ENCODE measurements at regions not wholly inside any gene's neighbourhood (a gene's known extent, or its start where the extent isn't known, plus 50 kb on each side); places are given as distances from the start of the nearest gene placed in this dataset.

DNA sequence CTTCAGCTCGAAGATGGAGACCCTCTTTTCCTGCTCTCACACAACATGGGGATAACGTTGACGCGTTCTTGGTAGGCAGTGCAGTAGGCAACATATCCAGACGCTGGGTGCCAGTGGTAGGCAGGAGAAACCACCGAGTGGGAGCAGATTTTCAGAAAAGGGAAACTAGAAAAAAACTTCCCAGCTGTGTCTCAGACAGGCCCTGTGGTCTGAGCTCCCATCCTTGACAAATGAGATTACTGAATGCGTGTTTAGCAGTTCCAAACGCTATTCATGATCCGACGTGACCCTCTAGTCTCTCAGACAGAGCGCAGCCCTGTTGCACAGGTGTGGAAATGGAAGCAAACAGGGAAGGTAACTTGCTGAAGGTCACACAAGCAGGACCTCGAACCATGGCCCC lies 83.9 kb upstream of the DUSP22 start:
- no peaks in the 10 kb centered on the region for H3K9me3 ChIP-seq
- WGBS, 5 donors: 38 to 64% (median 47%) methylated on average over 12 of the region's 12 CpGs
- peaks cover 0 to 22% (median 0%) of the 10 kb centered on the region in 6 donors for H3K4me1 ChIP-seq
- TF ChIP-seq POLR2AphosphoS5 (IDR thresholded peaks at IDR 0.05): no peak
- no peaks in the 10 kb centered on the region for H3K36me3 ChIP-seq
- intact Hi-C loops (cut with DNase I; ENCODE audit: low total_unique reads): no loop called here
- DNase-seq: no peak
- H3K4me3 ChIP-seq: no peak overlapping the region
- no peak overlapping the region for H3K27ac ChIP-seq
- peaks cover 0 to 22% (median 0%) of the 10 kb centered on the region in 7 donors for H3K27me3 ChIP-seq (replicated peaks in 1 of 7)

GRCh38 chr6:208938-209337 lies 83.3 kb upstream of the DUSP22 start:
- no peak for TF ChIP-seq POLR2A (IDR thresholded peaks at IDR 0.05)
- no peak for TF ChIP-seq POLR2AphosphoS5 (IDR thresholded peaks at IDR 0.05)
- TF ChIP-seq CTCF (IDR thresholded peaks at IDR 0.05 in 8 of 11, conservative IDR thresholded peaks at IDR 0.05 in 3 of 11): no peak
- Histone ChIP-seq H3K36me3 (no peaks in the 10 kb centered on the region), H3K4me1 (peaks cover 0 to 22% (median 0%) of the 10 kb centered on the region in 6 donors), H3K4me3 (no peak overlapping the region), H3K27me3 (replicated peaks in 1 of 7) (peaks cover 0 to 22% (median 0%) of the 10 kb centered on the region in 7 donors), H3K9me3 (peaks cover 0 to 6% (median 2%) of the 10 kb centered on the region in 8 donors), H3K27ac (no peak overlapping the region)
- DNase-seq: no peak
- 75 to 83% (median 81%) methylated on average over 7 of the region's 7 CpGs for WGBS, 5 donors
- intact Hi-C loops (cut with DNase I; ENCODE audit: low total_unique reads): no loop called here

DNA sequence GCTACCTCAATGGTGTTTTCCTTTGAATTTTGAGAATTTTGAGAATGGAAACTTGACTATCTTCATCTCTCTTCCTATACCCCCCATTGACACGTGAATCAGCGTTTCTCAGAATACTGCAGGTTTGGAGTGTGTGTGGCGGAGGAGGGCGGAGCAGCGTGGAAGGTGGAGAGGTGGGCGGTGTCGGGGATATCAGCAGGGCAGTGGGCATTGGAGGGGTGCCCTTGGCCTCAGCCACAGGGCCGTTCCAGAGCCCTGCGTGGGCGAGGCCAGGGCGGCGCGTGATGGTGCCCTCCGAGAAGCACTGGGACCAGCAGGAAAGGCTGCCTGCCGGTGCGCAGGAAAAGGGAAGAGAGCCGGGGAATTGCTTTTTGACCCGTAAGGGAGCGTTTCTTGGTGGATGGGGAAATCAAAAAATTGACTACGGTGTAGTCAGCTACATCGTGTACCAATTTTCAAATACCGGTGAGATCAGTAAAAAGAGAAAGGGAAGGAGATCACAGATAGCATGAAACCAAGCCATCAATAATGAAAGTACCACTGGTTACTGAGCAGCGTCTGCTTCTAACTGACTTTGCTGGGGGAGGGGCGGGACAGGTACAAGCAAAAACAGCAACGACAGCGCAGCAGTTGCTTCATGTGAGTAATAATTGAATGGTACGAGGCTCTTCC lies 82.7 kb upstream of the DUSP22 start:
- WGBS, 5 donors: 70 to 76% (median 75%) methylated on average over 27 of the region's 27 CpGs
- H3K9me3 ChIP-seq: peaks cover 0 to 12% (median 3%) of the 10 kb centered on the region in 8 donors
- peaks cover 0 to 22% (median 0%) of the 10 kb centered on the region in 7 donors for H3K27me3 ChIP-seq (replicated peaks in 1 of 7)
- TF ChIP-seq CTCF (IDR thresholded peaks at IDR 0.05 in 8 of 11, conservative IDR thresholded peaks at IDR 0.05 in 3 of 11) (no peak), POLR2AphosphoS5 (IDR thresholded peaks at IDR 0.05) (no peak), POLR2A (IDR thresholded peaks at IDR 0.05) (no peak)
- H3K27ac ChIP-seq: peak overlapping the region in 2 of 8 donors; percentile 18 to 47
- no peak for DNase-seq
- H3K4me3 ChIP-seq: peak overlapping the region in 6 of 8 donors; percentile 7 to 66 (median 20)
- no peaks in the 10 kb centered on the region for H3K36me3 ChIP-seq
- peaks cover 0 to 22% (median 0%) of the 10 kb centered on the region in 6 donors for H3K4me1 ChIP-seq
- intact Hi-C loops (cut with DNase I; ENCODE audit: low total_unique reads): no loop called here

DNA sequence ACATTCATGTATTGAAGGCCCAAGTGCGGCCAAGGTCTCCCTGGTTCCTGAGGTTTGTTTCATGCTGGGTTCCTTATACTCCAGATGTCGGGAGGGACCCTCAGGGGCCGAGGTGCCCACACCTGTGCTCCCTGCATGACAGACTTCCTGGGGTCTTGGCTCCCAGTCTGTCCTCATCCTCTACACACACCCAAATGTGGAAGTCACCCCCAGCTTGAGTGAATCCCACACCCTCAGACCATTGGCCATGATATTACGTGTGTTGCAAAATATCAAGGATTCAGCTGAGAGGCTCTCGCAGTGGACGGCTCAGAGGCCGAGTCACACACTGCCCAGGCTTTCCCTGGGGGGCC lies 82.2 kb upstream of the DUSP22 start:
- H3K9me3 ChIP-seq: peaks cover 0 to 12% (median 3%) of the 10 kb centered on the region in 8 donors
- H3K27me3 ChIP-seq (replicated peaks in 1 of 7): peaks cover 0 to 22% (median 0%) of the 10 kb centered on the region in 7 donors
- DNase-seq: no peak
- intact Hi-C loops (cut with DNase I; ENCODE audit: low total_unique reads): no loop called here
- peaks cover 0 to 22% (median 0%) of the 10 kb centered on the region in 6 donors for H3K4me1 ChIP-seq
- no peaks in the 10 kb centered on the region for H3K36me3 ChIP-seq
- 67 to 89% (median 81%) methylated on average over 7 of the region's 7 CpGs for WGBS, 5 donors
- TF ChIP-seq POLR2AphosphoS5 (IDR thresholded peaks at IDR 0.05): no peak
- no peak for TF ChIP-seq POLR2A (IDR thresholded peaks at IDR 0.05)
- TF ChIP-seq CTCF (IDR thresholded peaks at IDR 0.05 in 8 of 11, conservative IDR thresholded peaks at IDR 0.05 in 3 of 11): no peak
- peak overlapping the region in 1 of 8 donors; percentile 47 for H3K27ac ChIP-seq
- H3K4me3 ChIP-seq: peak overlapping the region in 4 of 8 donors; percentile 7 to 66 (median 32)
